HG02840 (cell line): ENCODE measurements at regions not wholly inside any gene's neighbourhood (a gene's known extent, or its start where the extent isn't known, plus 50 kb on each side); places are given as distances from the start of the nearest gene placed in this dataset.

Source experiments
- ATAC-seq: cut with Tn5 transposase; IDR thresholded peaks from one replicate; pipeline ENCODE4 v1.9.1; 2021; ENCODE audit warnings: mild to moderate bottlenecking, moderate library complexity, moderate number of reproducible peaks; ENCODE audit not compliant: unreplicated experiment, low FRiP score

DNA sequence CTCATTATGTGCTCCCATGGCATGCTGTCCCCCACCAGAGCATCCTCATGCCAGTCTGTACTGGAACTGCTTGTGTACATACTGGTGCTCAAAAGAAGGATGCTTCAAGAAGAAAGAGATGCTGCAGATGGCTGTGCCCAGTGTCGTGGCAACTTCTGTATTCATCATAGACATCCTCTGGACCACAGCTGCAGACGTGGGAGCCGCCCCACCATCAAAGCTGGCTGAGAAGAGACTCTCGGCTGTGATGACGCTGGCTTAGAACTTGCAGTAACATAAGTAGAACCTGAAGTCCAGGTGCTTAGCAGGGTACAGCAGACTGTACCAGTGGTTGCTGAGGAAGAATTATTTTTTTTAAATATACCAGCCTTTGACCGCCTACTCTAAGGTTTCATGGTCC lies 112.6 kb upstream of the ARHGAP5 start:
- ATAC-seq = no peak

GRCh38 chr14:31965071-31965734 lies 111.9 kb upstream of the ARHGAP5 start:
- ATAC-seq = no peak

DNA sequence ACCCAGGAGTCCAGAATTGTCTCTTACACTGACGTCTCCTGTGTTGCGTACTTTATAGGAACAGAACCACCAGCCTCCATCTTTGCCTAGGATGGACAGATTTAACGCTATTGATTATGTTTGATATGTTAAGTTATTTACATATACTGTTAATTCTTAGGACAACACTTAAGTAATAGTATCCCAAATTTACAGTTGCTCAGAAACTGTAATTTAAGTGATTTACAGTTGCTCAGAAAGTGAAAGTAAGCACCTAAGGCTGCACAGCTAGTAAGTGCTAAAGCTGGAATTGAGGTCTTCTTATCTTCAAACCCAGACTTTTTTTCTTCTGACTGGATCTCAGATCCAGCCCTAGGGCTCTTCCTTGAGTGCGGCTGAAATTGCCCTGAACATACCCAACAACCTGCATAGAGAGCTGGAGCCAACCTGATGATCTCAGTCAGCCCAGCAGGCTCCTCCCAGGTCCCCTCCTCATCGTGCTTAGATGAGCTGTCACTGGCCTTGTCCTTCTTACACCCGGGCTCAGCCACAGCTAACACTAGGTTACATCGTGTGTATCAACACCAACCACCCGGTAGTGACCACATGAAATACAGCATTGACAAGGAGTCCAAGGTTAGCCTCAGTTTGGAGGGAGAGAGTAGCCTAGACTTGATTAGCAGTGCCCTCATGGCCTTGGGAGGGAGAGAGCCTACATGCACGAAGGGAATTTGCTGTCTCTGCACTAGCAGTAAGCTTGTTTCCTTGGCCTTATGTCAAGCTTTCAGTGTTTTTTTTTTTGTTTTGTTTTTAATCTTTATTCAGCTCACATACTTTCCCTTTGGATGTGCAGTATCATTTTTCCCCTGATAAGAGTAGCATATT lies 111.1 kb upstream of the ARHGAP5 start:
- ATAC-seq = no peak

GRCh38 chr14:31966896-31967668 lies 110.0 kb upstream of the ARHGAP5 start:
- no peak for ATAC-seq

- ATAC-seq = no peak
Observed at GRCh38 chr14:31967669-31967975, 109.5 kb upstream of the ARHGAP5 start.

DNA sequence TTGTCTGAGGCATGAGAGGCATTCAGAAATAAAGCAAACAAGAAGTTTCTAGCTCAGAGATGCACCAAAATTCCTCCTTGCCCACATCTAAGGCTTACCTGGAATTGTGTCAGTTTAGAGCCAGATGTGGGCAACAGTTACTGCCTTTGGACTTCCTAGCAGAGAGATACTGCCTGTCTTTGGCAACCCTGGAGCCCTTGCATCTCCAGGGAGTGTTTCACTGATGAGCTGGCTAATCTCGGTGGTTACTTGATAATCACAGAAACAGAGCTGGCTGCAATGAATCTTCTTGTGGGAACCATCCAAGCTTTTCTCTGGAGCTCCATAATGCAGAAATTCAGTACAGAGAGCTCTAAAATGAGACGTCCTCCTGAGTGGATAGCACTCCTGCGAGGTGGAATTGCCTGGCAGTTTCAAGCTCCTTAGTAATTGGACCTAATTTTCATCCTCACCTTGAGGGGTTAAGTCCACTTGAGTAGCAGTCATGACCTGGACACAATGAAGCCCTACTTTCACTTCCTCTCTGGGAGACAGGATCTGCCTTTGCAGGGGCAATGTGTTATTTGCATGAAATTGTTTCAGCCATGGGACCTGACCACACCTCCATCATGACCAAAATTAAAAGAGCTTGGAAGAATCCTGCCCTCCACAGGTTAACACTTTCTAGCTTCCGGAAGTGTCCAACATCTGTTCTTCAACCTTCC lies 108.8 kb upstream of the ARHGAP5 start:
- no peak for ATAC-seq

DNA sequence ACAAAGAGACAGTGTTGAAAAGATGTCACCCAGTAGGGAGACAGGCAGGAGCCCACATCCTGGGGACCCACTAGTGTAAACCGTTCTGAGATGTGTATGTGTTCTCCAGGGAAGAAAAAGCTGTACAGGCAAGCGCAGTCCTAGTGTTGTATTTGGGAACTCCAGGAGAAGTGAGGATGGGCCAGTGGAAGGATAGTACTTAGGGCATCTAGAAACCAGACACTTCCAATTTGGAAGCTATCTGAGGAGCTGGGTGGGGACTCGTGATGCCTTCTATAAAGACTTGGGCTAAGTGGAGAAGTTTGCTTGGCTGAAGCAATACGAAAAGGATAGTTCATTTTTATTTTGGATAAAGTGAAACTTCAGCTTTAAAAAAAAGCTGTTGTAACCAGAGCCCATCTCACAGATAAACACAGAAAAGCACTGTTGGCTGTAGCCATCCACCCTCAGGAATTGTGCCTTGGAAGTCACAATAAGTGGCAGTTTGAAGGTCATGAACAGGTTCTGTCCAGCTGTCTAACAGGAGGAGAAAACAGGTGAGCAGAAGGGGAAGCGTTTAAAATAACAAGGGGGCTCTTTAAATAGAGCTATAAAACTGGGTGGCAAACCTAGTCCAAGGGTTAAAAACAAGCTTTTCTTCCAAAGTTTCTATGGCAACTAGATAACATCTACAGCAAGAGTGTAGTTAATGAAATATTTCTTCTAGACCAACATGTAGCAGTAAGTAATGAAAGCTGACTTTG lies 108.0 kb upstream of the ARHGAP5 start:
- no peak for ATAC-seq

- ATAC-seq = no peak
Observed at GRCh38 chr14:31969699-31970240, 107.3 kb upstream of the ARHGAP5 start.

GRCh38 chr14:31970744-31971143 lies 106.4 kb upstream of the ARHGAP5 start:
- no peak for ATAC-seq

GRCh38 chr14:31971612-31972011 lies 105.5 kb upstream of the ARHGAP5 start:
- no peak for ATAC-seq

GRCh38 chr14:31977001-31977556 lies 100.0 kb upstream of the ARHGAP5 start:
- ATAC-seq = no peak

- ATAC-seq = no peak
Observed at GRCh38 chr14:31978423-31978822, 98.7 kb upstream of the ARHGAP5 start.

DNA sequence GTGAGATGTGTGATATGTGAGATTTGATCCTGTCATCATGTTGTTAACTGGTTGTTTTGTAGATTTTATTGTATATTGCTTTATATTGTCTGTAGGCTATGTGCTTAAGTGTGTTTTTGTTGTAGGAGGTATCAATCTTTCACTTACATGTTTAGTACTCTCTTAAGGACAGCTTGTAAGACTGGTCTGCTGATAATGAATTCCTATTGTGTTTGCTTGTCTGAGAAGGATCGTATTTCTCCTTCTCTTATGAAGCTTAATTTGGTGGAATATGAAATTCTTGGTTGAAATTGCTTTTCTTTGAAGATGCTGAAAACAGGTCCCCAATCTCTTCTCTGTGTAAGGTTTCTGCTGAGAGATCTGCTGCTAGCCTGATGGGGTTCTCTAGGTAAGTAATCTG lies 94.5 kb upstream of the ARHGAP5 start:
- ATAC-seq = no peak

DNA sequence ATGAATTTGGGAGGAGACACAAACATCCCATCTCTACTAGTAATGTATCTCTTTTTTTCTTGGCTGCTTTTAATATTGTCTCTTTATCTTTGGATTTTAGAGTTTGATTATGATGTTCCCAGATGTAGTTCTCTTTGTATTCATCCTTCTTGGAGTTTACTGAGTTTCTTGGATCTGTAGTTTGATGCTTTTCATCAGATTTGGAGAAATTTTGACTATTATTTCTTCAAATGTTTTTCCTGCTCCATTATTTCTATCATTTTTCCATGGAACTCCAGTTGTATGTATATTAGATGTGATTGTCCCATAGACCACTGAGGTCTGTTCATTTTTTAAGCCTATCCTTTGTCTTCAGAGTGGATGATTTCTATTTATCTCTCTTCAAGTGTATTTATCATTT lies 90.7 kb upstream of the ARHGAP5 start:
- no peak for ATAC-seq

DNA sequence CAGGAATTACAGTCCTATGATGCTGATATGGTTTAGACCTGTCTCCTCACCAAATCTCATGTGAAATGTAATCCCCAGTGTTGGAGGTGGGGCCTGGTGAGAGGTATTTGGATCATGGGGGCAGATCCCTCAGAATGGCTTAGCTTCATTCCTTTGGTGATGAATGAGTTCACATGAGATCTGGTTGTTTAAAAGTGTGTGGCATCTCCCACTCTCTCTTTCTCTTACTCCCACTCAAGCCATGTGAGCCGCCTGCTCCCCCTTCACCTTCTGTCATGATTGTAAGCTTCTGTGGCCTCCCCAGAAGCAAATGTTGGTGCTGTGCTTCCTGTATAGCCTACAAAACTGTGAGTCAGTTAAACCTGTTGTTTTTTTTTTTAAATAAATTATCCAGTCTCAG lies 89.4 kb upstream of the ARHGAP5 start:
- no peak for ATAC-seq

GRCh38 chr14:31988244-31988643 lies 88.9 kb upstream of the ARHGAP5 start:
- no peak for ATAC-seq

GRCh38 chr14:31990183-31990857 lies 86.8 kb upstream of the ARHGAP5 start:
- no peak for ATAC-seq

- no peak for ATAC-seq
Observed at GRCh38 chr14:31990926-31991572, 86.1 kb upstream of the ARHGAP5 start.
